Calu3 (cell line): ENCODE measurements at regions not wholly inside any gene's neighbourhood (a gene's known extent, or its start where the extent isn't known, plus 50 kb on each side); places are given as distances from the start of the nearest gene placed in this dataset.

Experiments
- BruUV-seq: library from RNA; stranded (reverse); fragments of 400-500 nt; replicated peaks from 2 replicates; lab custom pipeline; 2021; lab: Mats Ljungman, UMichigan
- CTCF ChIA-PET: fragments of 300-600 bp; sonication (Branson Sonifier 250); formaldehyde crosslinking; loops from one replicate; lab custom pipeline; 2022; ENCODE audit warnings: antibody characterized with exemption; lab: Charles Lee
- DNase-seq: peaks from one replicate; pipeline ENCODE4 v3.0.0; 2022
- H3K27ac Mint-ChIP-seq: one replicate; pipeline ENCODE4 v1.8.0; 2022; ENCODE audit warnings: mixed read lengths; ENCODE audit not compliant: unreplicated experiment
- H3K27me3 Mint-ChIP-seq: one replicate; pipeline ENCODE4 v1.8.0; 2022; ENCODE audit warnings: mixed read lengths; ENCODE audit not compliant: unreplicated experiment
- H3K36me3 Mint-ChIP-seq: one replicate; pipeline ENCODE4 v1.8.0; 2022; ENCODE audit warnings: mild to moderate bottlenecking, moderate library complexity, mixed read lengths; ENCODE audit not compliant: insufficient read depth, unreplicated experiment
- H3K4me1 Mint-ChIP-seq: one replicate; pipeline ENCODE4 v1.8.0; 2022; ENCODE audit warnings: mild to moderate bottlenecking, low read depth, mixed read lengths; ENCODE audit not compliant: unreplicated experiment
- H3K4me3 Mint-ChIP-seq: one replicate; pipeline ENCODE4 v1.8.0; 2022; ENCODE audit warnings: mild to moderate bottlenecking, low read depth, moderate library complexity, mixed read lengths; ENCODE audit not compliant: unreplicated experiment
- H3K9me3 Mint-ChIP-seq: one replicate; pipeline ENCODE4 v1.8.0; 2022; ENCODE audit warnings: low read depth, mixed read lengths; ENCODE audit not compliant: unreplicated experiment
- CTCF ChIP-seq: fragments of 200-600 bp; IDR thresholded peaks from one replicate; pipeline ENCODE4 v1.8.0; 2022; ENCODE audit warnings: antibody characterized with exemption; ENCODE audit not compliant: unreplicated experiment
- intact Hi-C: fragments of 100-400 bp; cut with micrococcal nuclease; formaldehyde crosslinking; loops from one replicate; pipeline ENCODE4 v1.10.0; 2022; ENCODE audit not compliant: unreplicated experiment

- CTCF ChIA-PET: no interaction called here
- Mint-ChIP-seq H3K36me3 (no peaks in the 10 kb centered on the region), H3K27me3 (no peaks in the 10 kb centered on the region), H3K9me3 (no peaks in the 10 kb centered on the region), H3K4me1 (no peaks in the 10 kb centered on the region), H3K27ac (no peak overlapping the region), H3K4me3 (no peak overlapping the region)
- DNase-seq: no peak
- intact Hi-C loops: no loop called here
- no peak for TF ChIP-seq CTCF
- no TSS peak for BruUV-seq
Measured at GRCh38 chr17:68734931-68735330, 133.8 kb upstream of the FAM20A start.

- H3K27ac Mint-ChIP-seq: no peak overlapping the region
- H3K4me3 Mint-ChIP-seq: no peak overlapping the region
- H3K4me1 Mint-ChIP-seq: no peaks in the 10 kb centered on the region
- TF ChIP-seq CTCF: no peak
- no TSS peak for BruUV-seq
- CTCF ChIA-PET: no interaction called here
- no peaks in the 10 kb centered on the region for H3K9me3 Mint-ChIP-seq
- no peaks in the 10 kb centered on the region for H3K27me3 Mint-ChIP-seq
- intact Hi-C loops: no loop called here
- DNase-seq: no peak
- no peaks in the 10 kb centered on the region for H3K36me3 Mint-ChIP-seq
Measured at GRCh38 chr17:68734187-68734900, 133.2 kb upstream of the FAM20A start.

- Mint-ChIP-seq H3K4me3 (no peak overlapping the region), H3K4me1 (no peaks in the 10 kb centered on the region), H3K27me3 (no peaks in the 10 kb centered on the region), H3K27ac (no peak overlapping the region), H3K36me3 (no peaks in the 10 kb centered on the region), H3K9me3 (no peaks in the 10 kb centered on the region)
- peak; percentile 6 for DNase-seq
- intact Hi-C loops: no loop called here
- CTCF ChIA-PET: no interaction called here
- no peak for TF ChIP-seq CTCF
- no TSS peak for BruUV-seq
Measured at GRCh38 chr17:68733241-68734176, 132.3 kb upstream of the FAM20A start.

GRCh38 chr17:68732301-68732749 is 131.2 kb upstream of the FAM20A start:
- H3K36me3 Mint-ChIP-seq: no peaks in the 10 kb centered on the region
- intact Hi-C loops: no loop called here
- H3K9me3 Mint-ChIP-seq: no peaks in the 10 kb centered on the region
- TF ChIP-seq CTCF: no peak
- BruUV-seq: no TSS peak
- CTCF ChIA-PET: no interaction called here
- no peak for DNase-seq
- no peak overlapping the region for H3K4me3 Mint-ChIP-seq
- H3K4me1 Mint-ChIP-seq: no peaks in the 10 kb centered on the region
- H3K27ac Mint-ChIP-seq: no peak overlapping the region
- no peaks in the 10 kb centered on the region for H3K27me3 Mint-ChIP-seq
